ENCODE measurements at regions not wholly inside any gene's neighbourhood (a gene's known extent, or its start where the extent isn't known, plus 50 kb on each side); places are given as distances from the start of the nearest gene placed in this dataset.

DNA sequence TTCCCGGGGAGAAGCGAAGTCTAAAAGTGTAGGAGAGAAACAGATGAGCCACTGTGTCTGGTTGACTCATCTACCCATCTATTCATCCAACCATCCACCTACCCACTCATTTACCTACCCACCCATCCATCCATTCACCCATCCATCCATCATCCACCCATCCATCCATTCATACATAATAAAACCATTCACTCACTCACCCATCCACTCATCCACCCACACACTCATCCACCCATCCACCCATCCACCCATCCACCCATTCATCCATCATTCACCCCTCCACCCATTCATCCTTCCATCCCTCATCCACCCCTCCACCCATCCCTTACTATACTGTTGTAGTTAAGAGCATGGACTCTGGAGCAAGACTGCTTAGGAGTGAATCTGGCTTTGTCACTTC, 136.4 kb upstream of the ATP2B2 start:
- Mint-ChIP-seq H3K4me3 (no peak overlapping the region), H3K36me3 (ENCODE audit: low read depth) (no peaks in the 10 kb centered on the region), H3K27ac (no peak overlapping the region), H3K9me3 (peaks cover 18% of the 10 kb centered on the region), H3K4me1 (ENCODE audit: low read depth) (no peaks in the 10 kb centered on the region), H3K27me3 (peaks cover 11% of the 10 kb centered on the region)
- POLR2A ChIA-PET = no interaction called here
- CTCF ChIA-PET = interaction anchor here (0.6 kb wide), 1 partner anchor 620 kb away, joined by 4 read pairs; no protein-coding TSS in a partner anchor
- DNase-seq (no peak), ATAC-seq (no peak)
- no peak for TF ChIP-seq CTCF (IDR thresholded peaks at IDR 0.05)
- intact Hi-C loops (cut with micrococcal nuclease) = no loop called here

DNA sequence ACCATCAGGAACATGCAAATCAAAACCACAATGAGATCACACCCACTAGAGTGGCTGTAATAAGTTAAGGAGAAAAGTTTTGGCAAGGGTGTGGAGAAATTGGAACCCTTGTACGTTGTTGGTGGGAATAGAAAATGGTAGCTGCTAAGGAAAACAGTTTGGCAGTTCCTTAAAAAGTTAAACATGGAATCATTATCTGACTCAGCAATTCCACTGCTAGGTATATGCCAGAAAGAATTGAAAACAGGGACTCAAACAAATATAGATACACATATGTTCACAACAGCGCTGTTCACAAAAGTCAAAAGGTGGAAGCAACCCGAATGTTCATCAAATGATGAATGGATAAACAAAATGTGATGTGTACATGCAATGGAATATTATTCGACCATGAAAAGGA, 138.8 kb upstream of the ATP2B2 start:
- ChIA-PET POLR2A (no interaction called here), CTCF (no interaction called here)
- Mint-ChIP-seq H3K36me3 (ENCODE audit: low read depth) (no peaks in the 10 kb centered on the region), H3K9me3 (peaks cover under 1% of the 10 kb centered on the region), H3K4me1 (ENCODE audit: low read depth) (no peaks in the 10 kb centered on the region), H3K27ac (no peak overlapping the region), H3K27me3 (peaks cover 11% of the 10 kb centered on the region), H3K4me3 (no peak overlapping the region)
- no peak for TF ChIP-seq CTCF (IDR thresholded peaks at IDR 0.05)
- no peak for DNase-seq
- intact Hi-C loops (cut with micrococcal nuclease) = no loop called here
- ATAC-seq = no peak

GRCh38 chr3:10645800-10646199, 140.4 kb upstream of the ATP2B2 start:
- ChIA-PET POLR2A (no interaction called here), CTCF (no interaction called here)
- TF ChIP-seq CTCF (IDR thresholded peaks at IDR 0.05) = no peak
- Mint-ChIP-seq H3K9me3 (no peaks in the 10 kb centered on the region), H3K4me3 (no peak overlapping the region), H3K4me1 (ENCODE audit: low read depth) (no peaks in the 10 kb centered on the region), H3K27me3 (peaks cover 8% of the 10 kb centered on the region), H3K36me3 (ENCODE audit: low read depth) (no peaks in the 10 kb centered on the region), H3K27ac (no peak overlapping the region)
- intact Hi-C loops (cut with micrococcal nuclease) = no loop called here
- ATAC-seq (no peak), DNase-seq (no peak)

GRCh38 chr3:10646531-10647335, 141.3 kb upstream of the ATP2B2 start:
- ATAC-seq (no peak), DNase-seq (no peak)
- Mint-ChIP-seq H3K4me3 (no peak overlapping the region), H3K9me3 (no peaks in the 10 kb centered on the region), H3K27me3 (peaks cover 7% of the 10 kb centered on the region), H3K4me1 (ENCODE audit: low read depth) (no peaks in the 10 kb centered on the region), H3K27ac (no peak overlapping the region), H3K36me3 (ENCODE audit: low read depth) (no peaks in the 10 kb centered on the region)
- ChIA-PET POLR2A (no interaction called here), CTCF (no interaction called here)
- no peak for TF ChIP-seq CTCF (IDR thresholded peaks at IDR 0.05)
- intact Hi-C loops (cut with micrococcal nuclease) = no loop called here

DNA sequence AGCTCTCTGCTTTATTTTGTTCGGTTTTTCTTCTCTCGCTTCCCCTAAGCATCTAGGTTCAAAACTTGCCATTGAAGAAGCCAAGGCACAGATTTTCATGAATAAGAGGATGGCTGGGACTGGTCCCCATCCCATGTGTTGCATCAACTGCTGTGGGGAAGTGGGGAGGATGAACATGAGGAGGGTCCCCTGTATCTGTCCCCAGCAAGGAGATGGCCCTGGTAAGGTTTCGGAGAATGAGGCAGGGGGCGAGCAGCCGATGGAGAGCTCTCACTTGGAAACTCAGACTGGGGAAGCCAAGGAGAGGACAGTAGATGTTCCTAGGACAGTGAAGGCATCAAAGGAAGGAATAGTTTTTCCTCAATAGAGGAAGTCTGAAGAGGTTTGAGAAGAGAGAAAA, 142.0 kb upstream of the ATP2B2 start:
- Mint-ChIP-seq H3K4me3 (no peak overlapping the region), H3K36me3 (ENCODE audit: low read depth) (no peaks in the 10 kb centered on the region), H3K4me1 (ENCODE audit: low read depth) (no peaks in the 10 kb centered on the region), H3K27ac (no peak overlapping the region), H3K27me3 (peaks cover 7% of the 10 kb centered on the region), H3K9me3 (no peaks in the 10 kb centered on the region)
- POLR2A ChIA-PET = no interaction called here
- ATAC-seq (no peak), DNase-seq (no peak)
- no peak for TF ChIP-seq CTCF (IDR thresholded peaks at IDR 0.05)
- CTCF ChIA-PET = no interaction called here
- intact Hi-C loops (cut with micrococcal nuclease) = no loop called here
